H1 (cell line): ENCODE measurements at regions not wholly inside any gene's neighbourhood (a gene's known extent, or its start where the extent isn't known, plus 50 kb on each side); places are given as distances from the start of the nearest gene placed in this dataset.
"Not testable (repeated sequence)": the region's sequence is repeated elsewhere in the genome, so short reads cannot be mapped to it uniquely, and the experiment has no call there.

Experiments used
- CTCF ChIA-PET: fragments of 300-600 bp; sonication (Branson Sonifier 250); formaldehyde crosslinking; loops from one replicate; lab custom pipeline; 2021; ENCODE audit not compliant: partially characterized antibody; lab: Charles Lee
- POLR2A ChIA-PET: fragments of 300-600 bp; sonication (Branson Sonifier 250); formaldehyde crosslinking; loops from one replicate; lab custom pipeline; 2021; ENCODE audit warnings: inconsistent platforms; ENCODE audit not compliant: partially characterized antibody; lab: Charles Lee
- DNase-seq, 2 experiments: peaks; one replicate each; pipeline versions ENCODE4 v3.0.0 to v3.0.0-alpha.2; 2010 to 2022; ENCODE audit warnings: low spot score in 2 of 2, low read depth in 1 of 2, mixed read lengths in 1 of 2
- FAIRE-seq: peaks from 2 replicates; lab custom pipeline; 2011; peaks lifted over from hg19 to GRCh38; lab: Jason Lieb, UNC
- H2AFZ ChIP-seq: 2 replicates; pipeline ENCODE4 v1.8.1; 2012; ENCODE audit warnings: low read length, inconsistent platforms
- H2AK5ac ChIP-seq: 2 replicates; pipeline ENCODE4 v1.6.1; 2013; ENCODE audit warnings: low read depth, low read length
- H2BK120ac ChIP-seq: replicated peaks from 2 replicates; pipeline ENCODE3; 2013; ENCODE audit warnings: low read depth, low read length, inconsistent platforms
- H2BK12ac ChIP-seq: 2 replicates; pipeline ENCODE4 v1.6.1; 2013; ENCODE audit warnings: low read depth, low read length
- H2BK15ac ChIP-seq: 2 replicates; pipeline ENCODE4 v1.6.1; 2013; ENCODE audit warnings: low read length
- H2BK20ac ChIP-seq: 2 replicates; pipeline ENCODE4 v1.6.1; 2013; ENCODE audit warnings: low read length
- H2BK5ac ChIP-seq: 2 replicates; pipeline ENCODE4 v1.6.1; 2013; ENCODE audit warnings: low read depth, low read length
- H3K14ac ChIP-seq: 2 replicates; pipeline ENCODE4 v1.6.1; 2013; ENCODE audit warnings: inconsistent platforms; ENCODE audit not compliant: insufficient read length
- H3K18ac ChIP-seq: 2 replicates; pipeline ENCODE4 v1.6.1; 2013; ENCODE audit warnings: low read length; ENCODE audit errors: extremely low read depth
- H3K23ac ChIP-seq: 2 replicates; pipeline ENCODE4 v1.6.1; 2013; ENCODE audit warnings: inconsistent platforms; ENCODE audit not compliant: insufficient read length
- H3K23me2 ChIP-seq: 2 replicates; pipeline ENCODE4 v1.6.1; 2013; ENCODE audit warnings: low read depth, low read length
- H3K27ac ChIP-seq: 2 replicates; pipeline ENCODE4 v1.6.1; 2011; ENCODE audit warnings: low read depth, low read length, inconsistent platforms
- H3K27me3 ChIP-seq, 4 experiments: replicated peaks in 1 of 4; 1 replicate in 1 of 4; 2 replicates in 3 of 4; pipeline versions ENCODE4 v1.6.1 to v1.8.1; 2011 to 2013; ENCODE audit warnings: low read length in 3 of 4, mild to moderate bottlenecking in 3 of 4, inconsistent platforms in 2 of 4, mixed read lengths in 2 of 4, moderate library complexity in 1 of 4; ENCODE audit not compliant: control insufficient read depth in 3 of 4, insufficient read depth in 3 of 4; ENCODE audit errors: extremely low read depth in 1 of 4
- H3K36me3 ChIP-seq, 4 experiments: 2 replicates each; pipeline versions ENCODE4 v1.6.1 to v1.8.1; 2011 to 2013; ENCODE audit warnings: mild to moderate bottlenecking in 4 of 4, low read length in 3 of 4, moderate library complexity in 2 of 4, control low read depth in 1 of 4, inconsistent platforms in 1 of 4; ENCODE audit not compliant: insufficient read depth in 4 of 4, control insufficient read depth in 2 of 4
- H3K4ac ChIP-seq: replicated peaks from 2 replicates; pipeline ENCODE3; 2013; ENCODE audit warnings: low read length, low read depth, mixed read lengths, inconsistent platforms; ENCODE audit not compliant: insufficient read length
- H3K4me1 ChIP-seq, 4 experiments: replicated peaks in 1 of 4; 1 replicate in 1 of 4; 2 replicates in 3 of 4; pipeline versions ENCODE4 v1.6.1 to v1.8.1; 2011 to 2013; ENCODE audit warnings: low read length in 3 of 4, inconsistent platforms in 2 of 4, mixed read lengths in 1 of 4; ENCODE audit not compliant: insufficient read depth in 4 of 4, control insufficient read depth in 3 of 4
- H3K4me2 ChIP-seq, 2 experiments: 2 replicates each; pipeline versions ENCODE4 v1.6.1 to v1.8.1; 2011 to 2013; ENCODE audit warnings: low read depth in 2 of 2, low read length in 2 of 2, control low read depth in 1 of 2, inconsistent platforms in 1 of 2, mild to moderate bottlenecking in 1 of 2; ENCODE audit not compliant: insufficient read depth in 1 of 2
- H3K4me3 ChIP-seq, 4 experiments: fragments of 200-600, 300-600 bp in 1 of 4; sonication (generic), shearing (Covaris generic), sonication (Bioruptor Twin) in 1 of 4; 2 replicates each; pipeline versions ENCODE4 v1.5.1 to v1.8.1; 2011 to 2016; ENCODE audit warnings: low read length in 4 of 4, low read depth in 3 of 4, control low read depth in 2 of 4, inconsistent platforms in 2 of 4, mild to moderate bottlenecking in 2 of 4, mixed read lengths in 1 of 4, moderate library complexity in 1 of 4; ENCODE audit not compliant: insufficient read depth in 2 of 4; ENCODE audit errors: extremely low read depth in 1 of 4
- H3K56ac ChIP-seq: replicated peaks from 2 replicates; pipeline ENCODE3; 2013; ENCODE audit warnings: low read depth, mild to moderate bottlenecking, mixed read lengths, low read length, inconsistent platforms; ENCODE audit not compliant: insufficient read length
- H3K79me1 ChIP-seq: 2 replicates; pipeline ENCODE4 v1.6.1; 2013; ENCODE audit warnings: low read depth, low read length, control low read depth
- H3K79me2 ChIP-seq, 2 experiments: 2 replicates each; pipeline versions ENCODE4 v1.6.1 to v1.8.1; 2012 to 2013; ENCODE audit warnings: low read length in 2 of 2, mild to moderate bottlenecking in 2 of 2, inconsistent platforms in 1 of 2; ENCODE audit not compliant: insufficient read depth in 2 of 2, control insufficient read depth in 1 of 2
- H3K9ac ChIP-seq, 4 experiments: replicated peaks in 1 of 4; 1 replicate in 1 of 4; 2 replicates in 3 of 4; pipeline versions ENCODE4 v1.6.1 to v1.8.1; 2011 to 2013; ENCODE audit warnings: low read depth in 3 of 4, low read length in 3 of 4, control low read depth in 2 of 4, mild to moderate bottlenecking in 2 of 4, moderate library complexity in 2 of 4, inconsistent platforms in 1 of 4; ENCODE audit errors: extremely low read depth in 1 of 4
- H3K9me3 ChIP-seq, 2 experiments: 2 replicates each; pipeline versions ENCODE4 v1.6.1 to v1.8.1; 2012 to 2013; ENCODE audit warnings: mild to moderate bottlenecking in 2 of 2, moderate library complexity in 2 of 2, control low read depth in 1 of 2, inconsistent platforms in 1 of 2, low read depth in 1 of 2, low read length in 1 of 2, mixed read lengths in 1 of 2; ENCODE audit not compliant: insufficient read depth in 2 of 2
- H4K20me1 ChIP-seq, 2 experiments: replicated peaks in 1 of 2; 2 replicates each; pipeline versions ENCODE3 to v1.8.1; 2011 to 2013; ENCODE audit warnings: inconsistent platforms in 2 of 2, low read length in 2 of 2, mild to moderate bottlenecking in 1 of 2; ENCODE audit not compliant: insufficient read depth in 2 of 2, control insufficient read depth in 1 of 2
- H4K5ac ChIP-seq: 2 replicates; pipeline ENCODE4 v1.6.1; 2013; ENCODE audit warnings: low read length, low read depth, mixed read lengths, inconsistent platforms; ENCODE audit not compliant: insufficient read length
- H4K8ac ChIP-seq: 2 replicates; pipeline ENCODE4 v1.8.0; 2013; ENCODE audit warnings: mild to moderate bottlenecking, moderate library complexity, low read length, inconsistent platforms; ENCODE audit not compliant: insufficient read depth; ENCODE audit errors: extremely low read depth
- H4K91ac ChIP-seq: replicated peaks from 2 replicates; pipeline ENCODE3; 2013; ENCODE audit warnings: low read length, mixed read lengths, inconsistent platforms; ENCODE audit not compliant: insufficient read length
- TAF1 ChIP-seq: IDR thresholded peaks from 2 replicates; pipeline ENCODE4 v1.6.1; 2011; ENCODE audit warnings: mild to moderate bottlenecking, low read depth, low read length
- TBP ChIP-seq: IDR thresholded peaks from 2 replicates; pipeline ENCODE4 v1.6.1; 2011; ENCODE audit warnings: low read depth, low read length, improper control_type of control experiment

DNA sequence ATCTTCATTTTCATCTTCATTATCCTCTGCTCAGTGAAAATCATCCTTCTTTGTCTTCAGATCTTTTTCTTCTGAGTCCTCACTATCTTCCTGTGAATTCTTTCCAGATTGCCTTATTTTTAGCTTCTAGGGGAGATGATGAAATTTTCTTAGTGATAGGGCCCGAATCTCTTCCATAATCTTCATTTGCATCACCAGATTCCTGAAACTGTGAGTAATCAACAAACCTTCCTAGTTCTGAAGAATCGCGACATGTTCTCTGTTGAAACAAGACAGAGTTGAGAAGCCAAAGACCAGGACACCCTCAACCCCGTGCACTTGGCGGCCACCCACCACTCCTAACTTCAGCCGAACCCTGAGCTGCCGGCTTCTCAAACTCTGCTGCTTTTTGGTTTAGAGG lies 92.8 kb upstream of the CDC42BPA start (continued):
- TF ChIP-seq TAF1 = no peak
- no peak for TF ChIP-seq TBP

- H3K4me1 ChIP-seq, H3K4ac ChIP-seq, H3K14ac ChIP-seq, H3K4me3 ChIP-seq, H3K23ac ChIP-seq, H3K27ac ChIP-seq, H3K23me2 ChIP-seq, H3K56ac ChIP-seq, H2BK15ac ChIP-seq, H3K36me3 ChIP-seq, H3K9me3 ChIP-seq, H2BK12ac ChIP-seq, H4K91ac ChIP-seq, H2AFZ ChIP-seq, H3K9ac ChIP-seq, H2BK5ac ChIP-seq, H3K4me2 ChIP-seq, H3K79me2 ChIP-seq, H2BK120ac ChIP-seq, H2AK5ac ChIP-seq, H4K5ac ChIP-seq, H4K8ac ChIP-seq, H2BK20ac ChIP-seq, H3K18ac ChIP-seq, FAIRE-seq, POLR2A ChIA-PET, H3K79me1 ChIP-seq, H4K20me1 ChIP-seq, H3K27me3 ChIP-seq, DNase-seq: not testable (repeated sequence)
- CTCF ChIA-PET = interaction anchor here (0.6 kb wide), 1 partner anchor 172 kb away, joined by 3 read pairs; no protein-coding TSS in a partner anchor
Observed at GRCh38 chr1:227406332-227406731, 88.0 kb upstream of the CDC42BPA start.
